Caco-2 (cell line): ENCODE measurements at regions not wholly inside any gene's neighbourhood (a gene's known extent, or its start where the extent isn't known, plus 50 kb on each side); places are given as distances from the start of the nearest gene placed in this dataset.

ENCODE experiments used
- BruUV-seq: library from RNA; stranded (reverse); fragments of 400-500 nt; replicated peaks from 2 replicates; lab custom pipeline; 2021; lab: Mats Ljungman, UMichigan
- CTCF ChIA-PET: fragments of 300-600 bp; sonication (Branson Sonifier 250); formaldehyde crosslinking; loops from one replicate; lab custom pipeline; 2022; ENCODE audit warnings: antibody characterized with exemption; lab: Charles Lee
- POLR2A ChIA-PET: fragments of 300-600 bp; sonication (Branson Sonifier 250); formaldehyde crosslinking; loops from one replicate; lab custom pipeline; 2022; ENCODE audit warnings: antibody characterized with exemption; lab: Charles Lee
- DNase-seq, 2 experiments: peaks; one replicate each; pipeline versions ENCODE4 v3.0.0 to v3.0.0-alpha.2; 2020 to 2022
- H3K27me3 ChIP-seq: replicated peaks from 2 replicates; pipeline ENCODE4 v1.6.0; 2011; ENCODE audit warnings: low read length; ENCODE audit not compliant: control insufficient read depth, insufficient read depth
- H3K36me3 ChIP-seq: 2 replicates; pipeline ENCODE4 v1.5.1; 2011; ENCODE audit warnings: low read length; ENCODE audit not compliant: control insufficient read depth, insufficient read depth
- H3K4me1 ChIP-seq: fragments of 250-450 bp; sonication (Bioruptor Pico); 2 replicates; pipeline ENCODE4 v1.5.1; 2020; ENCODE audit warnings: mild to moderate bottlenecking
- H3K4me3 ChIP-seq: 2 replicates; pipeline ENCODE4 v1.5.1; 2011; ENCODE audit warnings: low read depth, mild to moderate bottlenecking, control low read depth, low read length
- H3K9me3 ChIP-seq: fragments of 250-450 bp; sonication (Bioruptor Pico); 2 replicates; pipeline ENCODE4 v1.5.1; 2020; ENCODE audit warnings: mild to moderate bottlenecking, moderate library complexity
- H3K27ac Mint-ChIP-seq: one replicate; pipeline ENCODE4 v1.8.0; 2022; ENCODE audit warnings: mixed read lengths; ENCODE audit not compliant: unreplicated experiment
- H3K27me3 Mint-ChIP-seq: one replicate; pipeline ENCODE4 v1.8.0; 2022; ENCODE audit warnings: mixed read lengths; ENCODE audit not compliant: insufficient read depth, unreplicated experiment
- H3K36me3 Mint-ChIP-seq: one replicate; pipeline ENCODE4 v1.8.0; 2022; ENCODE audit warnings: mild to moderate bottlenecking, mixed read lengths; ENCODE audit not compliant: insufficient read depth, unreplicated experiment
- H3K4me1 Mint-ChIP-seq: one replicate; pipeline ENCODE4 v1.8.0; 2022; ENCODE audit warnings: low read depth, mixed read lengths; ENCODE audit not compliant: unreplicated experiment
- H3K4me3 Mint-ChIP-seq: one replicate; pipeline ENCODE4 v1.8.0; 2022; ENCODE audit warnings: mild to moderate bottlenecking, moderate library complexity, mixed read lengths; ENCODE audit not compliant: unreplicated experiment
- H3K9me3 Mint-ChIP-seq: one replicate; pipeline ENCODE4 v1.8.0; 2022; ENCODE audit warnings: mixed read lengths; ENCODE audit not compliant: unreplicated experiment
- CTCF ChIP-seq, 2 experiments: fragments of 200-600 bp in 1 of 2; IDR thresholded peaks; 1 replicate in 1 of 2; 2 replicates in 1 of 2; pipeline versions ENCODE4 v1.5.1 to v1.8.0; 2011 to 2022; ENCODE audit warnings: antibody characterized with exemption in 1 of 2, control low read depth in 1 of 2, inconsistent platforms in 1 of 2, low read depth in 1 of 2, low read length in 1 of 2, mild to moderate bottlenecking in 1 of 2, moderate library complexity in 1 of 2; ENCODE audit not compliant: insufficient read depth in 1 of 2, severe bottlenecking in 1 of 2, unreplicated experiment in 1 of 2
- intact Hi-C: fragments of 100-400 bp; cut with micrococcal nuclease; formaldehyde crosslinking; loops from one replicate; pipeline ENCODE4 v1.10.0; 2022; ENCODE audit not compliant: unreplicated experiment

- no peak overlapping the region for H3K27ac Mint-ChIP-seq
- H3K9me3 Mint-ChIP-seq, result peaks cover 11% of the 10 kb centered on the region
- H3K36me3 ChIP-seq, result no peaks in the 10 kb centered on the region
- no peak for DNase-seq
- no peak overlapping the region for H3K4me3 Mint-ChIP-seq
- TF ChIP-seq CTCF (IDR thresholded peaks at IDR 0.05; ENCODE audit: insufficient read depth in 1 of 2, low read depth in 1 of 2, low read length in 1 of 2, severe bottlenecking in 1 of 2, unreplicated experiment in 1 of 2), result no peak
- intact Hi-C loops, result no loop called here
- H3K36me3 Mint-ChIP-seq, result no peaks in the 10 kb centered on the region
- BruUV-seq, result no TSS peak
- H3K4me3 ChIP-seq, result no peak overlapping the region
- H3K4me1 Mint-ChIP-seq, result no peaks in the 10 kb centered on the region
- POLR2A ChIA-PET, result no interaction called here
- H3K4me1 ChIP-seq, result no peaks in the 10 kb centered on the region
- H3K9me3 ChIP-seq, result no peaks in the 10 kb centered on the region
- H3K27me3 ChIP-seq, result no peaks in the 10 kb centered on the region
- CTCF ChIA-PET, result no interaction called here
- H3K27me3 Mint-ChIP-seq, result no peaks in the 10 kb centered on the region
Measured at GRCh38 chr18:78445880-78446279, 533.7 kb upstream of the SALL3 start.

- no peak overlapping the region for H3K4me3 ChIP-seq
- Mint-ChIP-seq H3K9me3 (peaks cover 11% of the 10 kb centered on the region), H3K36me3 (no peaks in the 10 kb centered on the region), H3K4me1 (no peaks in the 10 kb centered on the region), H3K27me3 (no peaks in the 10 kb centered on the region), H3K4me3 (no peak overlapping the region), H3K27ac (no peak overlapping the region)
- ChIA-PET POLR2A (no interaction called here), CTCF (no interaction called here)
- no peaks in the 10 kb centered on the region for H3K36me3 ChIP-seq
- H3K27me3 ChIP-seq, result no peaks in the 10 kb centered on the region
- no peaks in the 10 kb centered on the region for H3K9me3 ChIP-seq
- no peak for DNase-seq
- BruUV-seq, result no TSS peak
- intact Hi-C loops, result no loop called here
- TF ChIP-seq CTCF (IDR thresholded peaks at IDR 0.05; ENCODE audit: insufficient read depth in 1 of 2, low read depth in 1 of 2, low read length in 1 of 2, severe bottlenecking in 1 of 2, unreplicated experiment in 1 of 2), result no peak
- no peaks in the 10 kb centered on the region for H3K4me1 ChIP-seq
Measured at GRCh38 chr18:78447211-78447610, 532.4 kb upstream of the SALL3 start.

- no peak overlapping the region for H3K4me3 Mint-ChIP-seq
- no TSS peak for BruUV-seq
- H3K9me3 Mint-ChIP-seq, result peaks cover 11% of the 10 kb centered on the region
- H3K4me1 ChIP-seq, result no peaks in the 10 kb centered on the region
- no peak overlapping the region for H3K27ac Mint-ChIP-seq
- intact Hi-C loops, result no loop called here
- ChIA-PET POLR2A (no interaction called here), CTCF (no interaction called here)
- TF ChIP-seq CTCF (IDR thresholded peaks at IDR 0.05; ENCODE audit: insufficient read depth in 1 of 2, low read depth in 1 of 2, low read length in 1 of 2, severe bottlenecking in 1 of 2, unreplicated experiment in 1 of 2), result no peak
- DNase-seq, result no peak
- no peaks in the 10 kb centered on the region for H3K9me3 ChIP-seq
- H3K36me3 ChIP-seq, result no peaks in the 10 kb centered on the region
- no peaks in the 10 kb centered on the region for H3K27me3 Mint-ChIP-seq
- H3K36me3 Mint-ChIP-seq, result no peaks in the 10 kb centered on the region
- H3K4me1 Mint-ChIP-seq, result no peaks in the 10 kb centered on the region
- H3K4me3 ChIP-seq, result no peak overlapping the region
- no peaks in the 10 kb centered on the region for H3K27me3 ChIP-seq
Measured at GRCh38 chr18:78448106-78448505, 531.5 kb upstream of the SALL3 start.
